Gastrocnemius medialis (tissue), 4 donors: ENCODE measurements at regions not wholly inside any gene's neighbourhood (a gene's known extent, or its start where the extent isn't known, plus 50 kb on each side); places are given as distances from the start of the nearest gene placed in this dataset.

Source experiments
- POLR2A ChIP-seq, 2 donors: fragments of 450-650 bp; IDR thresholded peaks; one replicate each; pipeline ENCODE4 v1.6.1; 2017; ENCODE audit warnings: antibody characterized with exemption in 2 of 2, mild to moderate bottlenecking in 2 of 2, moderate library complexity in 2 of 2
- TF ChIP-seq, protein P1 (sequence below), 5 experiments: fragments of 450-650 bp in 3 of 5; fragments of 200-600 bp in 2 of 5; sonication (generic) in 2 of 5; IDR thresholded peaks in 4 of 5; conservative IDR thresholded peaks in 1 of 5; 1 replicate in 4 of 5; 2 replicates in 1 of 5; pipeline ENCODE4 v1.5.1; 2016 to 2019; ENCODE audit warnings: antibody characterized with exemption in 5 of 5, mild to moderate bottlenecking in 3 of 5, moderate library complexity in 3 of 5

- TF ChIP-seq, protein P1, sequence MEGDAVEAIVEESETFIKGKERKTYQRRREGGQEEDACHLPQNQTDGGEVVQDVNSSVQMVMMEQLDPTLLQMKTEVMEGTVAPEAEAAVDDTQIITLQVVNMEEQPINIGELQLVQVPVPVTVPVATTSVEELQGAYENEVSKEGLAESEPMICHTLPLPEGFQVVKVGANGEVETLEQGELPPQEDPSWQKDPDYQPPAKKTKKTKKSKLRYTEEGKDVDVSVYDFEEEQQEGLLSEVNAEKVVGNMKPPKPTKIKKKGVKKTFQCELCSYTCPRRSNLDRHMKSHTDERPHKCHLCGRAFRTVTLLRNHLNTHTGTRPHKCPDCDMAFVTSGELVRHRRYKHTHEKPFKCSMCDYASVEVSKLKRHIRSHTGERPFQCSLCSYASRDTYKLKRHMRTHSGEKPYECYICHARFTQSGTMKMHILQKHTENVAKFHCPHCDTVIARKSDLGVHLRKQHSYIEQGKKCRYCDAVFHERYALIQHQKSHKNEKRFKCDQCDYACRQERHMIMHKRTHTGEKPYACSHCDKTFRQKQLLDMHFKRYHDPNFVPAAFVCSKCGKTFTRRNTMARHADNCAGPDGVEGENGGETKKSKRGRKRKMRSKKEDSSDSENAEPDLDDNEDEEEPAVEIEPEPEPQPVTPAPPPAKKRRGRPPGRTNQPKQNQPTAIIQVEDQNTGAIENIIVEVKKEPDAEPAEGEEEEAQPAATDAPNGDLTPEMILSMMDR (IDR thresholded peaks at IDR 0.05 in 4 of 5, conservative IDR thresholded peaks at IDR 0.05 in 1 of 5): no peak
- no peak for TF ChIP-seq POLR2A (IDR thresholded peaks at IDR 0.05)
These were observed 634.3 kb downstream of the BRD1 start for GRCh38 chr22:49193348-49193747.
